ENCODE measurements at regions not wholly inside any gene's neighbourhood (a gene's known extent, or its start where the extent isn't known, plus 50 kb on each side); places are given as distances from the start of the nearest gene placed in this dataset.

GRCh38 chr1:177849130-177849529 lies 120.7 kb downstream of the SEC16B start:
- Mint-ChIP-seq H3K9me3 (peaks cover 3% of the 10 kb centered on the region), H3K4me1 (peaks cover 3% of the 10 kb centered on the region), H3K4me3 (no peak overlapping the region), H3K36me3 (no peaks in the 10 kb centered on the region), H3K27me3 (ENCODE audit: insufficient read depth, low read depth) (peaks cover 4% of the 10 kb centered on the region), H3K27ac (peak overlapping the region; percentile 61)
- H3K4me2 ChIP-seq, result no peak overlapping the region
- no peak overlapping the region for H3K27ac ChIP-seq
- TF ChIP-seq CTCF (IDR thresholded peaks at IDR 0.05) (no peak), EZH2phosphoT487 (IDR thresholded peaks at IDR 0.05) (no peak), EZH2 (IDR thresholded peaks at IDR 0.05) (no peak)
- no peaks in the 10 kb centered on the region for H3F3A ChIP-seq (ENCODE audit: low read depth)
- H3K79me2 ChIP-seq (ENCODE audit: low read depth), result no peaks in the 10 kb centered on the region
- no peak for DNase-seq (ENCODE audit: low spot score)
- no peak overlapping the region for H3K9ac ChIP-seq
- H3K36me3 ChIP-seq, result no peaks in the 10 kb centered on the region
- H3K9me3 ChIP-seq (ENCODE audit: low read depth), result no peaks in the 10 kb centered on the region
- H3K4me3 ChIP-seq, result no peak overlapping the region
- no peak overlapping the region for H2AFZ ChIP-seq (replicated peaks)
- H3K27me3 ChIP-seq, result no peaks in the 10 kb centered on the region
- H4K20me1 ChIP-seq (ENCODE audit: low read depth), result no peaks in the 10 kb centered on the region
- no peaks in the 10 kb centered on the region for H3K4me1 ChIP-seq

GRCh38 chr1:177848577-177848976 lies 121.3 kb downstream of the SEC16B start:
- no peaks in the 10 kb centered on the region for H3K79me2 ChIP-seq (ENCODE audit: low read depth)
- H3K27me3 ChIP-seq, result no peaks in the 10 kb centered on the region
- no peak overlapping the region for H3K4me3 Mint-ChIP-seq
- TF ChIP-seq EZH2 (IDR thresholded peaks at IDR 0.05) (no peak), EZH2phosphoT487 (IDR thresholded peaks at IDR 0.05) (no peak), CTCF (IDR thresholded peaks at IDR 0.05) (no peak)
- peaks cover 4% of the 10 kb centered on the region for H3K27me3 Mint-ChIP-seq (ENCODE audit: insufficient read depth, low read depth)
- H2AFZ ChIP-seq (replicated peaks), result no peak overlapping the region
- no peak for DNase-seq (ENCODE audit: low spot score)
- peaks cover 3% of the 10 kb centered on the region for H3K4me1 Mint-ChIP-seq
- no peaks in the 10 kb centered on the region for H3K4me1 ChIP-seq
- no peak overlapping the region for H3K4me3 ChIP-seq
- H3K9me3 ChIP-seq (ENCODE audit: low read depth), result no peaks in the 10 kb centered on the region
- H3K27ac ChIP-seq, result no peak overlapping the region
- no peak overlapping the region for H3K9ac ChIP-seq
- H3K27ac Mint-ChIP-seq, result no peak overlapping the region
- no peaks in the 10 kb centered on the region for H3K36me3 ChIP-seq
- no peaks in the 10 kb centered on the region for H3F3A ChIP-seq (ENCODE audit: low read depth)
- H3K4me2 ChIP-seq, result no peak overlapping the region
- no peaks in the 10 kb centered on the region for H3K36me3 Mint-ChIP-seq
- no peaks in the 10 kb centered on the region for H4K20me1 ChIP-seq (ENCODE audit: low read depth)
- H3K9me3 Mint-ChIP-seq, result no peaks in the 10 kb centered on the region

- no peak overlapping the region for H3K27ac Mint-ChIP-seq
- Histone ChIP-seq H3K79me2 (ENCODE audit: low read depth) (no peaks in the 10 kb centered on the region), H3K9me3 (ENCODE audit: low read depth) (no peaks in the 10 kb centered on the region), H3K4me1 (no peaks in the 10 kb centered on the region), H3K36me3 (no peaks in the 10 kb centered on the region), H4K20me1 (ENCODE audit: low read depth) (no peaks in the 10 kb centered on the region), H3K4me2 (no peak overlapping the region), H3K9ac (no peak overlapping the region), H3K27ac (no peak overlapping the region), H3K4me3 (no peak overlapping the region), H3F3A (ENCODE audit: low read depth) (no peaks in the 10 kb centered on the region), H2AFZ (replicated peaks) (no peak overlapping the region), H3K27me3 (no peaks in the 10 kb centered on the region)
- H3K27me3 Mint-ChIP-seq (ENCODE audit: insufficient read depth, low read depth), result peaks cover 4% of the 10 kb centered on the region
- no peak for TF ChIP-seq CTCF (IDR thresholded peaks at IDR 0.05)
- no peak for TF ChIP-seq EZH2 (IDR thresholded peaks at IDR 0.05)
- no peak for TF ChIP-seq EZH2phosphoT487 (IDR thresholded peaks at IDR 0.05)
- no peak for DNase-seq (ENCODE audit: low spot score)
- no peaks in the 10 kb centered on the region for H3K36me3 Mint-ChIP-seq
- no peaks in the 10 kb centered on the region for H3K9me3 Mint-ChIP-seq
- peaks cover 3% of the 10 kb centered on the region for H3K4me1 Mint-ChIP-seq
- H3K4me3 Mint-ChIP-seq, result no peak overlapping the region
Measured at GRCh38 chr1:177847843-177848242, 122.0 kb downstream of the SEC16B start.
